HCT116 (cell line): ENCODE measurements at regions not wholly inside any gene's neighbourhood (a gene's known extent, or its start where the extent isn't known, plus 50 kb on each side); places are given as distances from the start of the nearest gene placed in this dataset.

ENCODE experiments used
- ATAC-seq: fragments of 200-7000 bp; cut with Tn5 transposase; 2 replicates; pipeline ENCODE4 v1.9.1; 2020; ENCODE audit warnings: mild to moderate bottlenecking, moderate library complexity
- BruUV-seq: library from RNA; stranded (reverse); fragments of 400-500 nt; replicated peaks from 2 replicates; lab custom pipeline; 2021; lab: Mats Ljungman, UMichigan
- CTCF ChIA-PET: fragments of 300-600 bp; sonication (Branson Sonifier 250); formaldehyde crosslinking; loops from one replicate; lab custom pipeline; 2021; ENCODE audit warnings: antibody characterized with exemption; lab: Charles Lee
- POLR2A ChIA-PET: fragments of 300-600, 350-600 bp; sonication (Branson Sonifier 250); formaldehyde crosslinking; loops from one replicate; lab custom pipeline; 2021; ENCODE audit warnings: antibody characterized with exemption; lab: Charles Lee
- RAD21 ChIA-PET, 2 experiments: fragments of 300-600 bp; sonication (Branson Sonifier 250); formaldehyde crosslinking; loops; one replicate each; lab custom pipeline; 2023; ENCODE audit warnings: low total read pairs in 2 of 2; ENCODE audit not compliant: uncharacterized antibody in 2 of 2, unreplicated experiment in 2 of 2, low non-redundant PET in 1 of 2; lab: Charles Lee
- DNase-seq: peaks from one replicate; pipeline ENCODE4 v3.0.0-alpha.2; 2010; ENCODE audit warnings: low read depth, low spot score
- H2AFZ ChIP-seq: fragments of 200-600 bp; shearing (Covaris generic), sonication (generic); 2 replicates; pipeline ENCODE4 v1.6.1; 2017; ENCODE audit warnings: low read depth, mixed run types, mixed read lengths, antibody characterized with exemption, low read length; ENCODE audit not compliant: poor library complexity, severe bottlenecking
- H3K27ac ChIP-seq: 2 replicates; pipeline ENCODE4 v1.5.1; 2012; ENCODE audit warnings: low read depth, low read length
- H3K27me3 ChIP-seq: fragments of 200-600 bp; sonication (generic); 2 replicates; pipeline ENCODE4 v1.6.1; 2016; ENCODE audit warnings: mixed run types, low read length, mixed read lengths; ENCODE audit not compliant: insufficient read depth
- H3K36me3 ChIP-seq, 2 experiments: fragments of 200-500 bp in 1 of 2; fragments of 200-600 bp in 1 of 2; sonication (Bioruptor generic) in 1 of 2; sonication (generic) in 1 of 2; 2 replicates each; pipeline versions ENCODE4 v1.5.1 to v1.6.1; 2014 to 2016; ENCODE audit warnings: low read length in 2 of 2, inconsistent platforms in 1 of 2, mixed read lengths in 1 of 2, mixed run types in 1 of 2; ENCODE audit not compliant: insufficient read depth in 2 of 2, control insufficient read depth in 1 of 2
- H3K4me1 ChIP-seq, 2 experiments: fragments of 200-600 bp in 1 of 2; sonication (generic) in 1 of 2; 2 replicates each; pipeline versions ENCODE4 v1.5.1 to v1.6.1; 2012 to 2017; ENCODE audit warnings: low read length in 2 of 2, inconsistent platforms in 1 of 2, mild to moderate bottlenecking in 1 of 2, mixed read lengths in 1 of 2, mixed run types in 1 of 2, moderate library complexity in 1 of 2; ENCODE audit not compliant: insufficient read depth in 2 of 2, control insufficient read depth in 1 of 2
- H3K4me2 ChIP-seq: fragments of 200-600 bp; sonication (generic); 2 replicates; pipeline ENCODE4 v1.6.1; 2017; ENCODE audit warnings: mixed run types, low read length, mixed read lengths
- H3K4me3 ChIP-seq, 2 experiments: fragments of 200-600 bp in 1 of 2; sonication (generic) in 1 of 2; replicated peaks in 1 of 2; 2 replicates each; pipeline ENCODE4 v1.5.1; 2011 to 2016; ENCODE audit warnings: low read length in 2 of 2, control low read depth in 1 of 2, low read depth in 1 of 2, mild to moderate bottlenecking in 1 of 2, mixed read lengths in 1 of 2, mixed run types in 1 of 2
- H3K79me2 ChIP-seq: fragments of 200-600 bp; sonication (generic); 2 replicates; pipeline ENCODE4 v1.6.1; 2017; ENCODE audit warnings: mild to moderate bottlenecking, mixed run types, low read length, moderate library complexity, mixed read lengths; ENCODE audit not compliant: insufficient read depth
- H3K9ac ChIP-seq: fragments of 200-600 bp; sonication (generic); 2 replicates; pipeline ENCODE4 v1.6.1; 2016; ENCODE audit warnings: low read length, mixed read lengths
- H3K9me2 ChIP-seq: fragments of 200-600 bp; sonication (generic), shearing (Covaris generic); 2 replicates; pipeline ENCODE4 v1.6.1; 2017; ENCODE audit warnings: mixed run types, mild to moderate bottlenecking, moderate library complexity; ENCODE audit not compliant: insufficient read depth
- H3K9me3 ChIP-seq, 2 experiments: fragments of 200-500 bp in 1 of 2; fragments of 200-600 bp in 1 of 2; sonication (Bioruptor generic) in 1 of 2; sonication (generic) in 1 of 2; 2 replicates each; pipeline ENCODE4 v1.6.1; 2014 to 2017; ENCODE audit warnings: low read length in 2 of 2, mixed read lengths in 2 of 2, inconsistent platforms in 1 of 2, low read depth in 1 of 2, mild to moderate bottlenecking in 1 of 2, mixed run types in 1 of 2, moderate library complexity in 1 of 2; ENCODE audit not compliant: control insufficient read depth in 1 of 2, insufficient read depth in 1 of 2
- H4K20me1 ChIP-seq: fragments of 200-600 bp; sonication (generic), shearing (Covaris generic); 2 replicates; pipeline ENCODE4 v1.6.1; 2017; ENCODE audit warnings: mixed run types, mild to moderate bottlenecking, moderate library complexity; ENCODE audit not compliant: insufficient read depth
- ATF3 ChIP-seq: IDR thresholded peaks from 2 replicates; pipeline ENCODE4 v1.6.1; 2012
- CEBPB ChIP-seq: IDR thresholded peaks from 2 replicates; pipeline ENCODE4 v1.6.1; 2012; ENCODE audit warnings: low read depth
- EZH2 ChIP-seq: fragments of 200-600 bp; sonication (generic); IDR thresholded peaks from 2 replicates; pipeline ENCODE4 v1.6.1; 2017; ENCODE audit warnings: antibody characterized with exemption, mixed run types
- EZH2phosphoT487 ChIP-seq: fragments of 200-600 bp; IDR thresholded peaks from 2 replicates; pipeline ENCODE4 v1.6.1; 2018; ENCODE audit warnings: antibody characterized with exemption, borderline replicate concordance
- MAX ChIP-seq: IDR thresholded peaks from 2 replicates; pipeline ENCODE4 v1.6.1; 2012
- POLR2A ChIP-seq: IDR thresholded peaks from 2 replicates; pipeline ENCODE4 v1.7.0; 2011; ENCODE audit warnings: borderline replicate concordance; ENCODE audit not compliant: insufficient read depth, insufficient read length; ENCODE audit errors: extremely low read depth
- POLR2AphosphoS5 ChIP-seq: IDR thresholded peaks from 2 replicates; pipeline ENCODE4 v1.6.1; 2011; ENCODE audit warnings: mild to moderate bottlenecking, low read depth, low read length, moderate library complexity
- REST ChIP-seq: IDR thresholded peaks from 2 replicates; pipeline ENCODE4 v1.6.1; 2012; ENCODE audit warnings: low read depth
- SIN3A ChIP-seq: IDR thresholded peaks from 2 replicates; pipeline ENCODE4 v1.6.1; 2012; ENCODE audit warnings: low read depth
- SP1 ChIP-seq: IDR thresholded peaks from 2 replicates; pipeline ENCODE4 v1.6.1; 2012; ENCODE audit warnings: low read depth
- TCF7L2 ChIP-seq: IDR thresholded peaks from 2 replicates; pipeline ENCODE4 v1.7.0; 2011; ENCODE audit warnings: borderline replicate concordance, inconsistent platforms; ENCODE audit not compliant: insufficient read depth, insufficient read length; ENCODE audit errors: extremely low read depth
- YY1 ChIP-seq: IDR thresholded peaks from 2 replicates; pipeline ENCODE4 v1.6.1; 2011; ENCODE audit warnings: low read length, low read depth, moderate library complexity, mild to moderate bottlenecking; ENCODE audit not compliant: insufficient replicate concordance; ENCODE audit errors: extremely low read depth
- ZBTB33 ChIP-seq: IDR thresholded peaks from 2 replicates; pipeline ENCODE4 v1.6.1; 2011; ENCODE audit warnings: mild to moderate bottlenecking, low read length, moderate library complexity; ENCODE audit not compliant: insufficient replicate concordance; ENCODE audit errors: extremely low read depth
- ZNF274 ChIP-seq: fragments of 200-500 bp; sonication (Bioruptor generic); IDR thresholded peaks from 2 replicates; pipeline ENCODE4 v1.6.1; 2014; ENCODE audit warnings: mild to moderate bottlenecking, low read depth, low read length, inconsistent platforms
- intact Hi-C: fragments of 100-400 bp; cut with micrococcal nuclease; formaldehyde crosslinking; loops from 2 replicates; pipeline ENCODE4 v1.10.0; 2022

- TF ChIP-seq ZBTB33 (no peak), SIN3A (no peak), POLR2A (no peak), EZH2 (no peak), TCF7L2 (no peak), ZNF274 (no peak), YY1 (no peak), EZH2phosphoT487 (no peak), REST (no peak), POLR2AphosphoS5 (no peak), MAX (no peak), SP1 (no peak), ATF3 (no peak), CEBPB (no peak)
- Histone ChIP-seq H3K27ac (no peak overlapping the region), H3K4me2 (no peak overlapping the region), H3K36me3 (no peaks in the 10 kb centered on the region), H3K27me3 (no peaks in the 10 kb centered on the region), H3K79me2 (no peaks in the 10 kb centered on the region), H3K9me2 (no peaks in the 10 kb centered on the region), H2AFZ (no peak overlapping the region), H3K9me3 (no peaks in the 10 kb centered on the region), H4K20me1 (no peaks in the 10 kb centered on the region), H3K9ac (no peak overlapping the region), H3K4me1 (no peaks in the 10 kb centered on the region), H3K4me3 (no peak overlapping the region)
- POLR2A ChIA-PET: no interaction called here
- no TSS peak for BruUV-seq
- RAD21 ChIA-PET: no interaction called here
- intact Hi-C loops: no loop called here
- CTCF ChIA-PET: no interaction called here
- DNase-seq: no peak
- no peak for ATAC-seq
These were observed 493.9 kb downstream of the GLRX3 start for GRCh38 chr10:130630135-130630534.
